ENCODE measurements at regions not wholly inside any gene's neighbourhood (a gene's known extent, or its start where the extent isn't known, plus 50 kb on each side); places are given as distances from the start of the nearest gene placed in this dataset.

- no peaks in the 10 kb centered on the region for H3K9me3 ChIP-seq (ENCODE audit: low read depth, low read length, poor library complexity, severe bottlenecking)
These were observed 143.7 kb upstream of the MCHR2 start for GRCh38 chr6:100137759-100138158.

GRCh38 chr6:100136590-100136989, 142.6 kb upstream of the MCHR2 start:
- Histone ChIP-seq H3K27ac (ENCODE audit: low read depth, low read length, poor library complexity, severe bottlenecking) (no peak overlapping the region), H3K36me3 (ENCODE audit: insufficient read depth, low read length, poor library complexity, severe bottlenecking) (no peaks in the 10 kb centered on the region), H3K27me3 (replicated peaks; ENCODE audit: insufficient read depth, low read depth, low read length, poor library complexity) (no peaks in the 10 kb centered on the region), H3K4me1 (ENCODE audit: insufficient read depth, low read length, poor library complexity, severe bottlenecking) (no peaks in the 10 kb centered on the region), H3K4me3 (ENCODE audit: low read depth, low read length, poor library complexity, severe bottlenecking) (no peak overlapping the region), H3K9me3 (ENCODE audit: low read depth, low read length, poor library complexity, severe bottlenecking) (no peaks in the 10 kb centered on the region)
- DNase-seq (ENCODE audit: low spot score): no peak
- intact Hi-C loops (cut with micrococcal nuclease; ENCODE audit: unreplicated experiment): no loop called here
- TF ChIP-seq EZH2 (IDR thresholded peaks at IDR 0.05; ENCODE audit: borderline replicate concordance, low read depth, low read length, poor library complexity, severe bottlenecking): no peak
- no peak for TF ChIP-seq CTCF (conservative IDR thresholded peaks at IDR 0.05; ENCODE audit: low read depth, low read length)
- ChIA-PET CTCF (no interaction called here), POLR2A (ENCODE audit: low non-redundant PET) (no interaction called here)
- no TSS peak for BruUV-seq (replicated peaks)

More at GRCh38 chr6:100137759-100138158, 143.7 kb upstream of the MCHR2 start:
- no peaks in the 10 kb centered on the region for H3K4me1 ChIP-seq (ENCODE audit: insufficient read depth, low read length, poor library complexity, severe bottlenecking)
- H3K27ac ChIP-seq (ENCODE audit: low read depth, low read length, poor library complexity, severe bottlenecking): no peak overlapping the region
- intact Hi-C loops (cut with micrococcal nuclease; ENCODE audit: unreplicated experiment): no loop called here
- no peak overlapping the region for H3K4me3 ChIP-seq (ENCODE audit: low read depth, low read length, poor library complexity, severe bottlenecking)
- ChIA-PET POLR2A (ENCODE audit: low non-redundant PET) (no interaction called here), CTCF (no interaction called here)
- no TSS peak for BruUV-seq (replicated peaks)
- H3K36me3 ChIP-seq (ENCODE audit: insufficient read depth, low read length, poor library complexity, severe bottlenecking): no peaks in the 10 kb centered on the region
- no peak for DNase-seq (ENCODE audit: low spot score)
- no peaks in the 10 kb centered on the region for H3K27me3 ChIP-seq (replicated peaks; ENCODE audit: insufficient read depth, low read depth, low read length, poor library complexity)
- TF ChIP-seq CTCF (conservative IDR thresholded peaks at IDR 0.05; ENCODE audit: low read depth, low read length) (no peak), EZH2 (IDR thresholded peaks at IDR 0.05; ENCODE audit: borderline replicate concordance, low read depth, low read length, poor library complexity, severe bottlenecking) (no peak)

- Histone ChIP-seq H3K27me3 (replicated peaks; ENCODE audit: insufficient read depth, low read depth, low read length, poor library complexity) (no peaks in the 10 kb centered on the region), H3K27ac (ENCODE audit: low read depth, low read length, poor library complexity, severe bottlenecking) (no peak overlapping the region), H3K4me3 (ENCODE audit: low read depth, low read length, poor library complexity, severe bottlenecking) (no peak overlapping the region), H3K36me3 (ENCODE audit: insufficient read depth, low read length, poor library complexity, severe bottlenecking) (no peaks in the 10 kb centered on the region), H3K9me3 (ENCODE audit: low read depth, low read length, poor library complexity, severe bottlenecking) (no peaks in the 10 kb centered on the region), H3K4me1 (ENCODE audit: insufficient read depth, low read length, poor library complexity, severe bottlenecking) (no peaks in the 10 kb centered on the region)
- CTCF ChIA-PET: no interaction called here
- DNase-seq (ENCODE audit: low spot score): no peak
- intact Hi-C loops (cut with micrococcal nuclease; ENCODE audit: unreplicated experiment): no loop called here
- TF ChIP-seq CTCF (conservative IDR thresholded peaks at IDR 0.05; ENCODE audit: low read depth, low read length) (no peak), EZH2 (IDR thresholded peaks at IDR 0.05; ENCODE audit: borderline replicate concordance, low read depth, low read length, poor library complexity, severe bottlenecking) (no peak)
- BruUV-seq (replicated peaks): no TSS peak
- POLR2A ChIA-PET (ENCODE audit: low non-redundant PET): no interaction called here
These were observed 142.0 kb upstream of the MCHR2 start for GRCh38 chr6:100135977-100136376.

All from A673 (cell line).